Body of pancreas (tissue), 4 donors: ENCODE measurements at regions not wholly inside any gene's neighbourhood (a gene's known extent, or its start where the extent isn't known, plus 50 kb on each side); places are given as distances from the start of the nearest gene placed in this dataset.

ENCODE experiments used
- ATAC-seq: fragments of 150-250 bp; one replicate; pipeline ENCODE4 v1.9.1; 2016
- DNase-seq, 4 donors: peaks; one replicate each; pipeline ENCODE4 v3.0.0-alpha.2; 2019
- H3K27ac ChIP-seq, 4 donors: fragments of 200-600 bp; sonication (generic); 1 replicate in 3 of 4; 2 replicates in 1 of 4; pipeline versions ENCODE4 v1.5.1 to v1.6.1; 2016 to 2019; ENCODE audit warnings: mild to moderate bottlenecking in 1 of 4, mixed read lengths in 1 of 4, moderate library complexity in 1 of 4
- H3K27me3 ChIP-seq, 2 donors: fragments of 200-600 bp; sonication (generic); one replicate each; pipeline ENCODE4 v1.6.0; 2016; ENCODE audit warnings: mild to moderate bottlenecking in 1 of 2
- H3K36me3 ChIP-seq, 2 donors: fragments of 200-600 bp; sonication (generic); replicated peaks in 1 of 2; 2 replicates each; pipeline ENCODE4 v1.5.1; 2016; ENCODE audit warnings: low read depth in 2 of 2; ENCODE audit not compliant: insufficient read depth in 1 of 2
- H3K4me1 ChIP-seq: fragments of 200-600 bp; sonication (generic); one replicate; pipeline ENCODE4 v1.6.0; 2016
- H3K4me3 ChIP-seq, 2 donors: fragments of 200-600 bp; sonication (generic); 1 replicate in 1 of 2; 2 replicates in 1 of 2; pipeline ENCODE4 v1.5.1; 2016 to 2019
- H3K9me3 ChIP-seq, 3 donors: fragments of 200-600 bp; sonication (generic); 1 replicate in 2 of 3; 2 replicates in 1 of 3; pipeline ENCODE4 v1.5.1; 2016
- CTCF ChIP-seq, 7 experiments: fragments of 450-650 bp in 4 of 7; fragments of 200-600 bp in 3 of 7; sonication (generic) in 3 of 7; IDR thresholded peaks; one replicate each; pipeline ENCODE4 v1.5.1; 2016 to 2019; ENCODE audit warnings: antibody characterized with exemption in 7 of 7
- POLR2A ChIP-seq, 3 donors: fragments of 450-650 bp; IDR thresholded peaks; one replicate each; pipeline ENCODE4 v1.6.1; 2016; ENCODE audit warnings: antibody characterized with exemption in 3 of 3, mild to moderate bottlenecking in 2 of 3
- WGBS, 2 donors: methylation state at CpG; one replicate each; pipeline ENCODE4 v1.1.5; 2017; 5-methylcytosine and 5-hydroxymethylcytosine counted together
- intact Hi-C: fragments of 100-400 bp; cut with DNase I; formaldehyde crosslinking; loops from one replicate; pipeline ENCODE4 v1.15.1; 2023

GRCh38 chr3:76324101-76324500 is 538.8 kb upstream of the ZNF717 start:
- DNase-seq, result no peak
- no peak overlapping the region for H3K27ac ChIP-seq
- WGBS, 2 donors, result 49 to 56% methylated on average over 4 of the region's 4 CpGs
- no peak overlapping the region for H3K4me3 ChIP-seq
- no peak for ATAC-seq
- no peaks in the 10 kb centered on the region for H3K36me3 ChIP-seq
- no peaks in the 10 kb centered on the region for H3K27me3 ChIP-seq
- H3K4me1 ChIP-seq, result no peaks in the 10 kb centered on the region
- intact Hi-C loops, result no loop called here
- TF ChIP-seq CTCF (IDR thresholded peaks at IDR 0.05) (no peak), POLR2A (IDR thresholded peaks at IDR 0.05) (no peak)
- no peaks in the 10 kb centered on the region for H3K9me3 ChIP-seq

GRCh38 chr3:76345878-76346277 is 560.5 kb upstream of the ZNF717 start:
- no peak for ATAC-seq
- intact Hi-C loops, result no loop called here
- Histone ChIP-seq H3K27ac (no peak overlapping the region), H3K4me1 (no peaks in the 10 kb centered on the region), H3K9me3 (no peaks in the 10 kb centered on the region), H3K4me3 (no peak overlapping the region), H3K27me3 (no peaks in the 10 kb centered on the region), H3K36me3 (no peaks in the 10 kb centered on the region)
- TF ChIP-seq CTCF (IDR thresholded peaks at IDR 0.05) (no peak), POLR2A (IDR thresholded peaks at IDR 0.05) (no peak)
- WGBS, 2 donors, result 55 to 56% methylated on average over 2 of the region's 2 CpGs
- no peak for DNase-seq

GRCh38 chr3:76346690-76347089 is 561.3 kb upstream of the ZNF717 start:
- WGBS, 2 donors, result 69 to 71% methylated on average over 3 of the region's 3 CpGs
- Histone ChIP-seq H3K9me3 (no peaks in the 10 kb centered on the region), H3K4me1 (no peaks in the 10 kb centered on the region), H3K27ac (no peak overlapping the region), H3K36me3 (no peaks in the 10 kb centered on the region), H3K27me3 (no peaks in the 10 kb centered on the region), H3K4me3 (no peak overlapping the region)
- DNase-seq (no peak), ATAC-seq (no peak)
- intact Hi-C loops, result no loop called here
- TF ChIP-seq POLR2A (IDR thresholded peaks at IDR 0.05), result no peak
- no peak for TF ChIP-seq CTCF (IDR thresholded peaks at IDR 0.05)

GRCh38 chr3:76349715-76350480 is 564.5 kb upstream of the ZNF717 start:
- 69 to 72% methylated on average over 3 of the region's 3 CpGs for WGBS, 2 donors
- no peak overlapping the region for H3K27ac ChIP-seq
- ATAC-seq (no peak), DNase-seq (no peak)
- no peak overlapping the region for H3K4me3 ChIP-seq
- no peaks in the 10 kb centered on the region for H3K9me3 ChIP-seq
- H3K4me1 ChIP-seq, result no peaks in the 10 kb centered on the region
- H3K27me3 ChIP-seq, result no peaks in the 10 kb centered on the region
- H3K36me3 ChIP-seq, result no peaks in the 10 kb centered on the region
- TF ChIP-seq CTCF (IDR thresholded peaks at IDR 0.05) (no peak), POLR2A (IDR thresholded peaks at IDR 0.05) (no peak)
- intact Hi-C loops, result no loop called here

- WGBS, 2 donors, result 45 to 56% methylated on average over 1 of the region's 1 CpG
- intact Hi-C loops, result no loop called here
- ATAC-seq (no peak), DNase-seq (no peak)
- Histone ChIP-seq H3K4me1 (no peaks in the 10 kb centered on the region), H3K27ac (no peak overlapping the region), H3K36me3 (no peaks in the 10 kb centered on the region), H3K27me3 (no peaks in the 10 kb centered on the region), H3K9me3 (no peaks in the 10 kb centered on the region), H3K4me3 (no peak overlapping the region)
- TF ChIP-seq POLR2A (IDR thresholded peaks at IDR 0.05) (no peak), CTCF (IDR thresholded peaks at IDR 0.05) (no peak)
These were observed 566.7 kb upstream of the ZNF717 start for GRCh38 chr3:76352051-76352450.
